ENCODE measurements at regions not wholly inside any gene's neighbourhood (a gene's known extent, or its start where the extent isn't known, plus 50 kb on each side); places are given as distances from the start of the nearest gene placed in this dataset.

DNA sequence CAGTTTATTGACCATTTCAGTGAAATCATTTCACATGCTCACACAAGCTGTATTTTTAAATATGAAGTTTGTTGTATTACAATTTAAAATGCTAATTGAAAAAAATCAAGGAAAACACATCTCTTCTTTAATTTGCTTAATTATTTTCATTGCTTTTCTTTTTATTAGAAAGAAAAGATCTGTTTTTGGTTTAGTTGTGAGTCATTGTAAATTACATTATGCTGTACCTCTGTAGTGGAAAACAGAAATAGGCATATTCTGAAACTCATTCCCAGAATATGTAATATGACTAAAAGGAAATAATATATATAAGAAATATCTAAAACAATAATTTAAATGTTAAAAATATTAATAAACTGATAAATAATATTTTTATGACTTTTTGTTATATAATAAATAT lies 161.9 kb downstream of the HGF start:
- TF ChIP-seq, protein P1, sequence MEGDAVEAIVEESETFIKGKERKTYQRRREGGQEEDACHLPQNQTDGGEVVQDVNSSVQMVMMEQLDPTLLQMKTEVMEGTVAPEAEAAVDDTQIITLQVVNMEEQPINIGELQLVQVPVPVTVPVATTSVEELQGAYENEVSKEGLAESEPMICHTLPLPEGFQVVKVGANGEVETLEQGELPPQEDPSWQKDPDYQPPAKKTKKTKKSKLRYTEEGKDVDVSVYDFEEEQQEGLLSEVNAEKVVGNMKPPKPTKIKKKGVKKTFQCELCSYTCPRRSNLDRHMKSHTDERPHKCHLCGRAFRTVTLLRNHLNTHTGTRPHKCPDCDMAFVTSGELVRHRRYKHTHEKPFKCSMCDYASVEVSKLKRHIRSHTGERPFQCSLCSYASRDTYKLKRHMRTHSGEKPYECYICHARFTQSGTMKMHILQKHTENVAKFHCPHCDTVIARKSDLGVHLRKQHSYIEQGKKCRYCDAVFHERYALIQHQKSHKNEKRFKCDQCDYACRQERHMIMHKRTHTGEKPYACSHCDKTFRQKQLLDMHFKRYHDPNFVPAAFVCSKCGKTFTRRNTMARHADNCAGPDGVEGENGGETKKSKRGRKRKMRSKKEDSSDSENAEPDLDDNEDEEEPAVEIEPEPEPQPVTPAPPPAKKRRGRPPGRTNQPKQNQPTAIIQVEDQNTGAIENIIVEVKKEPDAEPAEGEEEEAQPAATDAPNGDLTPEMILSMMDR (IDR thresholded peaks at IDR 0.05) = no peak
- Histone ChIP-seq H3K36me3 (no peaks in the 10 kb centered on the region), H3K4me1 (no peaks in the 10 kb centered on the region), H3K27me3 (no peaks in the 10 kb centered on the region), H3K27ac (no peak overlapping the region), H3K9me3 (no peaks in the 10 kb centered on the region), H3K4me3 (no peak overlapping the region)
- DNase-seq (no peak), ATAC-seq (no peak)
- intact Hi-C loops (cut with DNase I) = no loop called here

DNA sequence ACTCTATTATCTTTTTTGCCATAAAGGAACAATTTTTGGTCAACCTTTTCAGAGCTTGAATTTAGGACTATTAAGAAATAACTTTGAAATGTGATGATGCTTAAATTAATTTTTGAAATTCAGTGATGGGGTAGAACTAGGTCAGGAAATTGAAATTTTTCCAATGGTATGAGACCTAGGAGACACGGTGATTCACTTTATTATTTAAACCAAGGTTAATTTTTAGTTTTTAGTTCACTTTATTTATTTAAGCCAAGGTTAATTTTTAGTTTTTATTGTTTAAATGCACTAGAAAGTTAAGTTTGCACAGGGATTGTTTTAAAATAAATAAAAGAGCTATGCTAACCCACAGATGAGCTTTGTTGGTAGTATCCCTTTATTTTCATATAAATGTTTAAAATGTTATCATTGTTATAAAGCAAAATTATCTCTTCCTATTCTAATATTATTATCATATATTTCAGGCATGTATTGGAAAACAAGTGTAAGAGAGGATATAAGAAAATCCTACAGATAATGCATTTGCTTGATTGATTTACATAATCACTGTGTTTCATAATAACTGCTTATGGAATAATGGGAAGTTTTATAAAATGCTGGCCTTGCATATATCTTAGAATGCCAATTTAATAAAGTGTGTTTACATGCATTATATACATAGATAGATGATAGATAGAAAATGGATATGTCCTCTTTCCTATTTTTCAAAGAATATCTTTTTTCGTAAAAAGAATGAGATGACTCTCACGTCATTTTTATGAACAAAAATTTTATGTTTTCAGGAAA lies 163.6 kb downstream of the HGF start:
- DNase-seq = no peak
- no peaks in the 10 kb centered on the region for H3K4me1 ChIP-seq
- ATAC-seq = no peak
- no peaks in the 10 kb centered on the region for H3K9me3 ChIP-seq
- TF ChIP-seq, protein P1 (IDR thresholded peaks at IDR 0.05) = no peak
- no peaks in the 10 kb centered on the region for H3K36me3 ChIP-seq
- no peaks in the 10 kb centered on the region for H3K27me3 ChIP-seq
- intact Hi-C loops (cut with DNase I) = no loop called here
- H3K27ac ChIP-seq = no peak overlapping the region
- no peak overlapping the region for H3K4me3 ChIP-seq

DNA sequence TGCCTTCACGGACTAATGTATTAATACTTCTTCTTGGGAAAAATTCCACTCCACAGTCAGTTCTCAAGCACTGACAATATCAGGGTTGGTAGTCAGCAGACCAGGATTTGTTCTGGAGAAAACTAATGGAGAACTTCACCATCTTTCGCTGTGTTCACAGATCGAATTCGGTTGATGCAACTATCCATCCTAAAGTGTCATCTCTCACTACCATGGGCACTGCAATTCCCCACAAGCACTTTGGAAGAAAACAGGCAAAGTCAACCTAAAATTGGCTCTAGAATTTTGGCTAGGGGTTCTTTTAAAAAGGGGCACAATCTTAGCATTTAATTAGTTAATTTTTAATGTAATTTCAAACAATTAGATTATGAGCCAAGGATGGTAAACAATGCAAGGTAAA lies 164.4 kb downstream of the HGF start:
- Histone ChIP-seq H3K4me3 (no peak overlapping the region), H3K9me3 (no peaks in the 10 kb centered on the region), H3K27me3 (no peaks in the 10 kb centered on the region), H3K4me1 (no peaks in the 10 kb centered on the region), H3K27ac (no peak overlapping the region), H3K36me3 (no peaks in the 10 kb centered on the region)
- no peak for DNase-seq
- no peak for ATAC-seq
- TF ChIP-seq, protein P1 (IDR thresholded peaks at IDR 0.05) = no peak
- intact Hi-C loops (cut with DNase I) = no loop called here

DNA sequence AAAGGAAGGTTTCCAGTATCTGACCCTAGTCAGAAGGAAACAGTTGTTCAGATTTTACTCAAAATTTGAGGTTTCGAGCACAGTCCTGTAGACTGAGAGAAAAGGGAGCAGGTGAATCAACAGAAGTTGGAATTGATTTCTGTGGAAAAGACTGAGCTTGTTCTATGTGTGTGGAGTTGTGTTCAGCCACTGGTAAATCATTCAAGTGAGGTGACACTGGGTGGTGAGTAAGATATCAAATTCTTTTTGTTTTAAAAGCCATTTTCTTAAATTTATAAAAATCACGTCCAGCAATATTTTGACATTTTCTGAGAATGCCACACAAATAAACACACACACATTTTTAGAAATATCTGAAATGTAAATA lies 165.1 kb downstream of the HGF start:
- H3K4me1 ChIP-seq = no peaks in the 10 kb centered on the region
- intact Hi-C loops (cut with DNase I) = no loop called here
- TF ChIP-seq, protein P1 (IDR thresholded peaks at IDR 0.05) = no peak
- no peaks in the 10 kb centered on the region for H3K36me3 ChIP-seq
- DNase-seq (no peak), ATAC-seq (no peak)
- H3K27ac ChIP-seq = no peak overlapping the region
- H3K9me3 ChIP-seq = no peaks in the 10 kb centered on the region
- H3K4me3 ChIP-seq = no peak overlapping the region
- H3K27me3 ChIP-seq = no peaks in the 10 kb centered on the region

DNA sequence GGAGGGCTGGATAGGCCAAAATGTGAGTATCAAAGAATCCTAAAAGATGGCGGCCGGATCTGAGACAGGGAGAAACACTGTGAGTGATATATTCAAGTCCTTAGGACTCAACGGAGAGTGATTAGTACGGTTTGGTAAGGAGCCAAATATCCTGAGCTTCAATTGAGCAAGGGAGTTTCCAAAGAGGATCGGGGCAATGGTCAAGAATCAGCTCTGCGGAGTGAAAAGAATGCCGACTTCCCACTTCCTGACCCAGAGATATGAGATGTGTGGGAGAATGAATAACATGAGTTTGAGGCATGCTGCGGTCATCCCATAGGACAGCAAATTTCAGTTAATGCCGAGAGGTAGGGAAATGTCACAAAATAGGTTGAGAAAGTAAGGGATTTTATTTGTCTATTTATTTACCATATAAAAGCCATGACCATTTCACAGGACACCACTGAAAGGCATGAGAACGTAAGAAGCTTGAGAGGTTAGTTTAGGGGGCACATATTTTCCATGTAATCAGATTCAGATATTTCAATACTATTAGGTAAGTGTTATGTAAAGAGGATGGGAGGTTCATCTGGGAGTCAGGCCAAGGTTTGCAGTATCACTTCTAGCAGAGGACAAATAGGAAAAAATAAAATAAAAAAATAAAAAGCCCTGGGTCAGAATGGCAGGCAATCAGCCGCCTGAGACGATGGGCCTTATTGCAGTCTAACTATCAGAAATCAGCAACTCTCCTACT lies 165.6 kb downstream of the HGF start:
- intact Hi-C loops (cut with DNase I) = no loop called here

More for the DNA sequence above, 165.6 kb downstream of the HGF start:
- no peak overlapping the region for H3K27ac ChIP-seq
- no peaks in the 10 kb centered on the region for H3K36me3 ChIP-seq
- ATAC-seq (peak; percentile 41), DNase-seq (no peak)
- no peaks in the 10 kb centered on the region for H3K27me3 ChIP-seq
- TF ChIP-seq, protein P1 (IDR thresholded peaks at IDR 0.05) = no peak
- no peaks in the 10 kb centered on the region for H3K4me1 ChIP-seq
- no peaks in the 10 kb centered on the region for H3K9me3 ChIP-seq
- no peak overlapping the region for H3K4me3 ChIP-seq

All from left lung (tissue), 4 donors.